SJSA1 (cell line): ENCODE measurements at regions not wholly inside any gene's neighbourhood (a gene's known extent, or its start where the extent isn't known, plus 50 kb on each side); places are given as distances from the start of the nearest gene placed in this dataset.

ENCODE experiments used
- DNase-seq, 2 experiments: peaks; one replicate each; pipeline ENCODE4 v3.0.0-alpha.2; 2015 to 2020; ENCODE audit warnings: low spot score in 2 of 2, low read depth in 1 of 2
- H3K27ac ChIP-seq: fragments of 250-450 bp; sonication (Bioruptor Pico); 2 replicates; pipeline ENCODE4 v1.5.1; 2020; ENCODE audit warnings: mild to moderate bottlenecking, moderate library complexity
- H3K27me3 ChIP-seq: fragments of 250-450 bp; sonication (Bioruptor Pico); replicated peaks from 2 replicates; pipeline ENCODE4 v1.5.1; 2020; ENCODE audit warnings: mild to moderate bottlenecking, moderate library complexity
- H3K36me3 ChIP-seq: fragments of 250-450 bp; sonication (Bioruptor Pico); 2 replicates; pipeline ENCODE4 v1.5.1; 2020; ENCODE audit warnings: mild to moderate bottlenecking
- H3K4me1 ChIP-seq: fragments of 250-450 bp; sonication (Bioruptor Pico); replicated peaks from 2 replicates; pipeline ENCODE4 v1.6.1; 2021; ENCODE audit warnings: mild to moderate bottlenecking
- H3K4me3 ChIP-seq: fragments of 250-450 bp; sonication (Bioruptor Pico); 2 replicates; pipeline ENCODE4 v1.5.1; 2020; ENCODE audit warnings: mild to moderate bottlenecking
- H3K9me3 ChIP-seq: fragments of 250-450 bp; sonication (Bioruptor Pico); replicated peaks from 2 replicates; pipeline ENCODE4 v1.5.1; 2020; ENCODE audit warnings: mild to moderate bottlenecking

- no peak overlapping the region for H3K4me3 ChIP-seq
- no peaks in the 10 kb centered on the region for H3K36me3 ChIP-seq
- H3K9me3 ChIP-seq = no peaks in the 10 kb centered on the region
- DNase-seq = no peak
- no peak overlapping the region for H3K27ac ChIP-seq
- no peaks in the 10 kb centered on the region for H3K4me1 ChIP-seq
- peaks cover 11% of the 10 kb centered on the region; the same call in 1 of the 2 replicates for H3K27me3 ChIP-seq
Observed at GRCh38 chr18:47480166-47480565, 228.7 kb upstream of the SKOR2 start.

DNA sequence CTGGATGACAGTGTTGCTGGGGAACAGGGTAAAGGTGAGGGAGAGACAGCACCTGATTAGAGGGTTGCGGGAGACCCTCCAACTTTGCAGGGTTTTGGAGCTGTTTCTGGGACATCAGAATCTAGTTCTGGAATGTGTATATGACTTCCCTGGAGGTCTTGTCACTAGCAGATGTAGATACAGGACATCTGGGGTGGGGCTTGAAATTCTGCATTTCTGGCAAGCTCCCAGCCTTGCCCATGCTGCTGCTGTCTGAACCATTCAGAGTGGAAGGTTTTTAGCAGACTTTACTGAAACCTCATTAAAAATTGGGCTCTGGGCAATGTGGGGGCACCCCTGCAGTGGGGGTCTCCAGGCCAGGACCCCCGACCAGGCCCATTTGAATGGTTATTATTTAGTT, 220.3 kb upstream of the SKOR2 start:
- no peaks in the 10 kb centered on the region for H3K9me3 ChIP-seq
- DNase-seq = no peak
- H3K27me3 ChIP-seq = no peaks in the 10 kb centered on the region; the same call in none of the 2 replicates
- H3K27ac ChIP-seq = no peak overlapping the region
- no peak overlapping the region for H3K4me3 ChIP-seq
- no peaks in the 10 kb centered on the region for H3K36me3 ChIP-seq
- H3K4me1 ChIP-seq = no peaks in the 10 kb centered on the region

- Histone ChIP-seq H3K27ac (no peak overlapping the region), H3K36me3 (no peaks in the 10 kb centered on the region), H3K4me1 (no peaks in the 10 kb centered on the region), H3K9me3 (no peaks in the 10 kb centered on the region), H3K4me3 (no peak overlapping the region), H3K27me3 (no peaks in the 10 kb centered on the region; the same call in none of the 2 replicates)
- no peak for DNase-seq
Observed at GRCh38 chr18:47470941-47471340, 219.5 kb upstream of the SKOR2 start.

DNA sequence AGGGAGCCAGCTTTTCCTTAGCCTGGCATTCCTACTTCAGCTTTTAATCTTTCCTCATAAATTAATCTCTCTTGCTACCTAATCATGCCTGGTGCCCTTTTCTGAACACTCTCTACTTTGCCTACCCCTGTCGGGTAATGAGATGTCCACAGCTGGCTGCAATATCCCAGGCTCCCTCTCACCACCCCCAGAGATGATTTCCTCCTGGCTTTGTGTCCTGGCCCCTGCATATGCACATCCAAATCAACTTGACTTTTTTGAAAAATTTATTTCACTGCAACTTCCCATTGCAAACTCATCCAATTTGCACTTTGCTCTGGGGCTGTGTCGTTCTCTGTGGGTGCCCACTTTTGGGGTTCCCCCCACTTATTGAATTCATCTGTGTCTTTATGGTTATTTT, 218.1 kb upstream of the SKOR2 start:
- no peaks in the 10 kb centered on the region; the same call in none of the 2 replicates for H3K27me3 ChIP-seq
- H3K9me3 ChIP-seq = no peaks in the 10 kb centered on the region

DNA sequence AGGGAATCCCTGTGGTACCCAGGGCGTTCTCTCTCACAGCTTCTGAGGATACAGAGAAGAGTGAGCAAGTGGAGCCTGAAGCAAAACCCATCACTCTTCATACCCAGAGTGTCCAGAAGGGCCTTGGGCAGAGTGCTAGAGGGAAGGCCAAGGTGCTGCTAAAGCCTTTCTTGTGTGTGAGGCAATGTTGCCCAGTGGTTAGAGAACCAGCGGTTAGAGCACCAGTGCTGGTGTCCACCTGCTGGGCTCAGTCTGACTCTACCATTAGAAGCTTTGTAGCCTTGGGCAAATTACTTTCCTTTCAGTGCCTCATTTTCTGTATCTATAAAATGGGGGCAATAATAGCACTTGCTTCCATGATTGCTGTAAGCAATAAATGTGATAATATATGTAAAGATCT, 210.5 kb upstream of the SKOR2 start:
- no peaks in the 10 kb centered on the region for H3K4me1 ChIP-seq
- H3K36me3 ChIP-seq = no peaks in the 10 kb centered on the region
- no peak overlapping the region for H3K4me3 ChIP-seq
- H3K9me3 ChIP-seq = no peaks in the 10 kb centered on the region
- H3K27me3 ChIP-seq = no peaks in the 10 kb centered on the region
- DNase-seq = no peak
- H3K27ac ChIP-seq = no peak overlapping the region

More for the DNA sequence above, 218.1 kb upstream of the SKOR2 start:
- H3K36me3 ChIP-seq = no peaks in the 10 kb centered on the region
- DNase-seq = no peak
- H3K4me3 ChIP-seq = no peak overlapping the region
- no peaks in the 10 kb centered on the region for H3K4me1 ChIP-seq
- no peak overlapping the region for H3K27ac ChIP-seq

- Histone ChIP-seq H3K27me3 (no peaks in the 10 kb centered on the region), H3K36me3 (no peaks in the 10 kb centered on the region), H3K9me3 (no peaks in the 10 kb centered on the region), H3K4me1 (no peaks in the 10 kb centered on the region), H3K27ac (no peak overlapping the region), H3K4me3 (no peak overlapping the region)
- no peak for DNase-seq
Observed at GRCh38 chr18:47461406-47461948, 210.0 kb upstream of the SKOR2 start.

- no peak overlapping the region for H3K4me3 ChIP-seq
Observed at GRCh38 chr18:47458483-47458882, 207.0 kb upstream of the SKOR2 start.

GRCh38 chr18:47457614-47458013, 206.2 kb upstream of the SKOR2 start:
- H3K9me3 ChIP-seq = no peaks in the 10 kb centered on the region
- DNase-seq = no peak
- no peaks in the 10 kb centered on the region for H3K4me1 ChIP-seq
- H3K36me3 ChIP-seq = no peaks in the 10 kb centered on the region
- H3K27me3 ChIP-seq = no peaks in the 10 kb centered on the region
- no peak overlapping the region for H3K4me3 ChIP-seq
- H3K27ac ChIP-seq = no peak overlapping the region

More at GRCh38 chr18:47458483-47458882, 207.0 kb upstream of the SKOR2 start:
- Histone ChIP-seq H3K36me3 (no peaks in the 10 kb centered on the region), H3K27ac (no peak overlapping the region), H3K4me1 (no peaks in the 10 kb centered on the region), H3K27me3 (no peaks in the 10 kb centered on the region), H3K9me3 (no peaks in the 10 kb centered on the region)
- no peak for DNase-seq

DNA sequence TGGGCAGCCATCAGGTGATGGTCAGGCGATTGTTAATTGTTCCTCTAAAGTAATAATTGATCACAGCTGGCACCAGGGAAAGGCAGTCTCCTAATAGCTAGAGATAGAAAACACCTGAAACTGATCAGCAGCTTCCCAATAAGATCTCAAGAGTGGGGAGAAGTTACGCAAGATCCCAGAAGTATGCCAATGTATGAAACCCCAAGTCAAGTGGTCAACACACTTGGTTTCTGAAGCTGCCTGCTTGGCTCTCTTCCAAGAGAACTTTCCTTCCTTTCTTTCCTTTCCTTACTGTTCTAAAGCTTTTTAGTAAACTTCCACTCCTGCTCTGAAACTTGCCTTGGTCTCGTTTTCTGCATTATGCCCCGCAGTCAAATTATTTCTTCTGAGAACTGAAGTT, 201.6 kb upstream of the SKOR2 start:
- no peaks in the 10 kb centered on the region for H3K4me1 ChIP-seq
- H3K36me3 ChIP-seq = no peaks in the 10 kb centered on the region
- no peaks in the 10 kb centered on the region for H3K9me3 ChIP-seq
- no peak overlapping the region for H3K4me3 ChIP-seq
- no peaks in the 10 kb centered on the region for H3K27me3 ChIP-seq
- DNase-seq = no peak
- no peak overlapping the region for H3K27ac ChIP-seq

GRCh38 chr18:47448956-47449355, 197.5 kb upstream of the SKOR2 start:
- no peak for DNase-seq
- no peaks in the 10 kb centered on the region for H3K36me3 ChIP-seq
- no peak overlapping the region for H3K4me3 ChIP-seq
- H3K4me1 ChIP-seq = no peaks in the 10 kb centered on the region
- H3K9me3 ChIP-seq = no peaks in the 10 kb centered on the region
- no peak overlapping the region for H3K27ac ChIP-seq
- H3K27me3 ChIP-seq = no peaks in the 10 kb centered on the region

DNA sequence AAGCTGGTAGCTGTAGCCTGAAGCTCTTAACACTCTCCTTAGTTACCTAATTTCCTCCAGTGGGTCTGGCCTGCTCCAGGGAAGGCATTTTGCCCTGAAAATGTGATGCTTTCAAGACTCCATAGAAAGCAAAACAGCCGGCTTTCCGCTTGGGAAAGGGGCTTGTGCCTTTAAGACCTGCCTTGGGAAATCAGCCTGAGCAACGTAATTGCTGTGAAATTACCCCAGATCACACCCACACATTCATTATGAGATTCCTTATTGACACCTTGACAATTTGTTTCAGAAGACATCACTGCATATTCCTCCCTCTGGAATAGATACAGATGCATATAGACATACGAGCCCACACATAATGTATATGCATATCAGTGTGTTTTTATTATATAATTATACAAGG, 190.5 kb upstream of the SKOR2 start:
- Histone ChIP-seq H3K4me1 (no peaks in the 10 kb centered on the region), H3K9me3 (no peaks in the 10 kb centered on the region), H3K36me3 (no peaks in the 10 kb centered on the region), H3K27ac (no peak overlapping the region), H3K27me3 (0 out of 2 replicates have a peak, but pooled peaks cover 4% of the 10 kb centered on the region), H3K4me3 (no peak overlapping the region)
- no peak for DNase-seq

- no peak for DNase-seq
- Histone ChIP-seq H3K27me3 (peaks cover 11% of the 10 kb centered on the region; the same call in 1 of the 2 replicates), H3K9me3 (no peaks in the 10 kb centered on the region), H3K4me3 (no peak overlapping the region), H3K4me1 (no peaks in the 10 kb centered on the region), H3K36me3 (no peaks in the 10 kb centered on the region), H3K27ac (no peak overlapping the region)
Observed at GRCh38 chr18:47438001-47438400, 186.5 kb upstream of the SKOR2 start.

DNA sequence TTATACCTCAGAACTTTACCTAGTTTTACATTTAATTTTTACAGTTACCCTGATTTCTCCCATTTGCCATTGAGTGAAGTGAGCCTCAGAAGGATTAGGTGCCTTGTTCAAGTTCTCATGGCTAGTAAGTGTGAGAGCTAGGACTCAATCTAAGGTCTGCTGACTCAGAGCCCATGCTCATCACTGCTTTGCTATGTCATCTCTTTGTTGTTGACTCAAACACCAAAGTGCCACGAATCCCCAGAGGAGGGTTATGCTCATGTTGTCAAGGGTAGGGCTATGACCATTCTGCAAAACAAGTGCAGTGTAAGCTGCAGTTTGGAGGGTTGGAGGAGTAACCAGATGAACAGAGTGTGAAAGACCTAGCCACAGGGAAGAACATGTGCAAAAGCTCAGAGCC, 185.4 kb upstream of the SKOR2 start:
- H3K9me3 ChIP-seq = no peaks in the 10 kb centered on the region
- no peak overlapping the region for H3K27ac ChIP-seq
- peaks cover 12% of the 10 kb centered on the region for H3K27me3 ChIP-seq
- no peak overlapping the region for H3K4me3 ChIP-seq
- no peak for DNase-seq
- no peaks in the 10 kb centered on the region for H3K36me3 ChIP-seq
- H3K4me1 ChIP-seq = no peaks in the 10 kb centered on the region

GRCh38 chr18:47434214-47434746, 182.8 kb upstream of the SKOR2 start:
- Histone ChIP-seq H3K4me1 (no peaks in the 10 kb centered on the region), H3K27ac (no peak overlapping the region), H3K4me3 (no peak overlapping the region), H3K27me3 (peaks cover 18% of the 10 kb centered on the region), H3K36me3 (no peaks in the 10 kb centered on the region), H3K9me3 (no peaks in the 10 kb centered on the region)
- no peak for DNase-seq
